ENCODE measurements at regions not wholly inside any gene's neighbourhood (a gene's known extent, or its start where the extent isn't known, plus 50 kb on each side); places are given as distances from the start of the nearest gene placed in this dataset.

DNA sequence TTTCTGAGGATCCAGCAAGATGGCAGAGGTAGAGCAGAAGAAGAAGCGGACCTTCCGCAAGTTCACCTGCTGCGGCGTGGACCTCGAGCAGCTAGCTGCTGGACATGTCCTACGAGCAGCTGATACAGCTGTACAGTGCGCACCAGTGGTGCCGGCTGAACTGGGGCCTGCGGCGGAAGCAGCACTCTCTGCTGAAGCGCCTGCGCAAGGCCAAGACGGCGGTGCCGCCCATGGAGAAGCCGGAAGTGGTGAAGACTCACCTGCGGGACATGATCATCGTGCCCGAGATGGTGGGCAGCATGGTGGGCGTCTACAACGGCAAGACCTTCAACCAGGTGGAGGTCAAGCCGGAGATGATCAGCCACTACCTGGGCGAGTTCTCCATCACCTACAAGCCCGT lies 125.8 kb downstream of the LRIG2 start:
- no peaks in the 10 kb centered on the region for H3K36me3 Mint-ChIP-seq (ENCODE audit: insufficient read depth, unreplicated experiment)
- no TSS peak for BruUV-seq (replicated peaks)
- no peak overlapping the region for H3K27ac Mint-ChIP-seq (ENCODE audit: unreplicated experiment)
- no peaks in the 10 kb centered on the region for H3K4me1 Mint-ChIP-seq (ENCODE audit: low read depth, unreplicated experiment)
- TF ChIP-seq, protein P1, sequence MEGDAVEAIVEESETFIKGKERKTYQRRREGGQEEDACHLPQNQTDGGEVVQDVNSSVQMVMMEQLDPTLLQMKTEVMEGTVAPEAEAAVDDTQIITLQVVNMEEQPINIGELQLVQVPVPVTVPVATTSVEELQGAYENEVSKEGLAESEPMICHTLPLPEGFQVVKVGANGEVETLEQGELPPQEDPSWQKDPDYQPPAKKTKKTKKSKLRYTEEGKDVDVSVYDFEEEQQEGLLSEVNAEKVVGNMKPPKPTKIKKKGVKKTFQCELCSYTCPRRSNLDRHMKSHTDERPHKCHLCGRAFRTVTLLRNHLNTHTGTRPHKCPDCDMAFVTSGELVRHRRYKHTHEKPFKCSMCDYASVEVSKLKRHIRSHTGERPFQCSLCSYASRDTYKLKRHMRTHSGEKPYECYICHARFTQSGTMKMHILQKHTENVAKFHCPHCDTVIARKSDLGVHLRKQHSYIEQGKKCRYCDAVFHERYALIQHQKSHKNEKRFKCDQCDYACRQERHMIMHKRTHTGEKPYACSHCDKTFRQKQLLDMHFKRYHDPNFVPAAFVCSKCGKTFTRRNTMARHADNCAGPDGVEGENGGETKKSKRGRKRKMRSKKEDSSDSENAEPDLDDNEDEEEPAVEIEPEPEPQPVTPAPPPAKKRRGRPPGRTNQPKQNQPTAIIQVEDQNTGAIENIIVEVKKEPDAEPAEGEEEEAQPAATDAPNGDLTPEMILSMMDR (IDR thresholded peaks at IDR 0.05; ENCODE audit: unreplicated experiment), result no peak
- no peak for DNase-seq
- H3K27me3 Mint-ChIP-seq (ENCODE audit: unreplicated experiment), result no peaks in the 10 kb centered on the region
- CTCF ChIA-PET, result no interaction called here
- no peak overlapping the region for H3K4me3 Mint-ChIP-seq (ENCODE audit: low read depth, unreplicated experiment)
- H3K9me3 Mint-ChIP-seq (ENCODE audit: low read depth, unreplicated experiment), result no peaks in the 10 kb centered on the region
- intact Hi-C loops (cut with micrococcal nuclease; ENCODE audit: unreplicated experiment), result no loop called here

DNA sequence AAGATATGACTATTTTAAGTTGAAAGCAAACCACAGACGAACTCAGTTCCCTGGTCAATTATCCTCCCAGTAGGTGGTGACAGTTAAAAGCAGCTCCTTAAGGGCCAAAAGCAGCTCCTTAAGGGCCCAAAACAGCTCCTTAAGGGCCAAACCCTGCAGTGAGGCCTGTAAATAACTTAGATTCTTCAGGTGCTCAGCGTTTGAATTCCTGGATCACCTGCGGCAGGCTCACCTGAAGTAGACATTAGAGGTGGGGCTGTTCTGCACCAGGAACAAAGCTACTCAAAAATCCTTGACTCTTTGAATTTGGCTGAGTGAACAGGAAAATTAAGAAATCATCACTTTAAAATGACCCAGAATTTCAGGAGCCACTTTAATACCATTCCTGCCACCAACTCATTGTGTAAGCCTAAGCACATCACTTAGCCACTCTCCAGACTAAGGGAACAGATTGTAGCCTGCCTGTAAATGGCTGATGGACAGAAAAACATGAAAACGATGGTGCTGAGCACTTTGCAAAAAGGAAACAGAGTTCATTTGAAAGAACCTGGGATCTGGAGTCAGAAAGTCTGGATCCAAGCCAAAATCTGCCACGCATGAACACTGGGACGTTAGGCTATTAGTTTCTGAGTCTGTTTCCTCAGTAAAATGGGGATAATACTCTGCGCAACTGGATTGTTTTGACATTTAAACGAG lies 126.9 kb downstream of the LRIG2 start:
- DNase-seq, result no peak
- Mint-ChIP-seq H3K36me3 (ENCODE audit: insufficient read depth, unreplicated experiment) (no peaks in the 10 kb centered on the region), H3K4me1 (ENCODE audit: low read depth, unreplicated experiment) (no peaks in the 10 kb centered on the region), H3K27ac (ENCODE audit: unreplicated experiment) (no peak overlapping the region), H3K27me3 (ENCODE audit: unreplicated experiment) (no peaks in the 10 kb centered on the region), H3K9me3 (ENCODE audit: low read depth, unreplicated experiment) (no peaks in the 10 kb centered on the region), H3K4me3 (ENCODE audit: low read depth, unreplicated experiment) (no peak overlapping the region)
- TF ChIP-seq, protein P1 (IDR thresholded peaks at IDR 0.05; ENCODE audit: unreplicated experiment), result no peak
- BruUV-seq (replicated peaks), result no TSS peak
- intact Hi-C loops (cut with micrococcal nuclease; ENCODE audit: unreplicated experiment), result no loop called here
- CTCF ChIA-PET, result interaction anchor here (0.6 kb wide), 1 partner anchor 189 kb away, joined by 3 read pairs; no protein-coding TSS in a partner anchor

DNA sequence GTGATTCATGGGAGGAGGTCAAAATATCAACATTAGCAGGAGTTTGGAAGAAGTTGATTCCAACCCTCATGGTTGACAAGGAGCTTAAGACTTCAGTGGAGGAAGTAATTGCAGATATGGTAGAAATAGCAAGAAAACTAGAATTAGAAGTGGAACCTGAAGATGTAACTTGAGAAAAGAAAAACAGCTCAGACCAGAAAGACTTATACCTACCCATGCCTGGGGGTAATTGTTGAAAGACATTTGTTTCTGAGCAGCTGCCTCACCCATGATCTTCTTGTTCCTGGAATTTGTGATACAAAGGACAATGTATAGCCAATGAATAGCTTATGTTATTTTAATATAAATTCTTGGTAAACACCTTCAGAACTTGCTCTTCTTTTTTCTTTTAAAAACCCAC lies 128.6 kb downstream of the LRIG2 start:
- TF ChIP-seq, protein P1 (IDR thresholded peaks at IDR 0.05; ENCODE audit: unreplicated experiment), result no peak
- no TSS peak for BruUV-seq (replicated peaks)
- CTCF ChIA-PET, result no interaction called here
- Mint-ChIP-seq H3K9me3 (ENCODE audit: low read depth, unreplicated experiment) (no peaks in the 10 kb centered on the region), H3K27ac (ENCODE audit: unreplicated experiment) (no peak overlapping the region), H3K4me3 (ENCODE audit: low read depth, unreplicated experiment) (no peak overlapping the region), H3K27me3 (ENCODE audit: unreplicated experiment) (no peaks in the 10 kb centered on the region), H3K4me1 (ENCODE audit: low read depth, unreplicated experiment) (no peaks in the 10 kb centered on the region), H3K36me3 (ENCODE audit: insufficient read depth, unreplicated experiment) (no peaks in the 10 kb centered on the region)
- intact Hi-C loops (cut with micrococcal nuclease; ENCODE audit: unreplicated experiment), result no loop called here
- no peak for DNase-seq

DNA sequence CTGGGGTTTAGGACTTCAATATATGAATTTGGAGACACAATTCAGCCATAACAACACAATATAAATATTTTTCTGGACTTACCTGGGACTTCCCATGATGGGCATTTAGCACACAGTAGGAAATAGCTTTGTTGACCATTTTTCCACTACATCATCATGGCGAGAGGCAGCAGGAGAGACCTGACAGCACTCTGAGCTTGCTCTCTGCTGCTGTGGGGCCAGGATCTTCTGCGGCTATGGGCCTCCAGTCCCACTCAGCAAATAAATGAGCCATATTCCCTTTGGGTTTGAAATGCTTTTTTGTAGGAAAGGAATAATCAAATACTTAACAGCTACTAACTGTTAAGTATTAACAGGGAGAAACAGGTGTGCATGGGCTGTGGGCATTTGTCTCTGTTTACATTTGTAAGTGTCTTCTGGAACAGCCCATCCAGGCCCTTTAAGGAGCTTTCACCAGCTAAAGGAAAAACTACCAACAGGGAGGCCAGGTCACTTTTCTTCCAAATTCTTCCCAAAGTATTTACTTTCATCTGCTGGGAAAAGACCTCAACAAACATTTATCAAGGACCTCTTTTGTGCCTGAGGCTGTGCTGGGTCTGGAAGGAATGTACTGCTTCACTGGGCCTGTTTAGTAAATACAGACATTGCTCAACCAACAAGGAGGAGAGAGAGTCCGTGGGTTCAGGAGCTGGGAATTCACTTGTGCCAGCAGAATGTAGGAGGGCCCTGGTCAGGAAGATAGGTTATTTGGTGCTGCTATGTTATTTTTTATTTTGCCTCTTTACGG lies 133.2 kb downstream of the LRIG2 start:
- intact Hi-C loops (cut with micrococcal nuclease; ENCODE audit: unreplicated experiment), result no loop called here
- Mint-ChIP-seq H3K36me3 (ENCODE audit: insufficient read depth, unreplicated experiment) (no peaks in the 10 kb centered on the region), H3K27me3 (ENCODE audit: unreplicated experiment) (no peaks in the 10 kb centered on the region), H3K27ac (ENCODE audit: unreplicated experiment) (no peak overlapping the region), H3K4me1 (ENCODE audit: low read depth, unreplicated experiment) (peaks cover 9% of the 10 kb centered on the region), H3K4me3 (ENCODE audit: low read depth, unreplicated experiment) (no peak overlapping the region), H3K9me3 (ENCODE audit: low read depth, unreplicated experiment) (no peaks in the 10 kb centered on the region)
- TF ChIP-seq, protein P1 (IDR thresholded peaks at IDR 0.05; ENCODE audit: unreplicated experiment), result no peak
- CTCF ChIA-PET, result interaction anchor here (0.6 kb wide), 1 partner anchor 105 kb away, joined by 4 read pairs; no protein-coding TSS in a partner anchor
- BruUV-seq (replicated peaks), result no TSS peak
- DNase-seq, result no peak

All from Calu3 (cell line).